ENCODE measurements at regions not wholly inside any gene's neighbourhood (a gene's known extent, or its start where the extent isn't known, plus 50 kb on each side); places are given as distances from the start of the nearest gene placed in this dataset.
"Not testable (repeated sequence)": the region's sequence is repeated elsewhere in the genome, so short reads cannot be mapped to it uniquely, and the experiment has no call there.

GRCh38 chr21:35593000-35593502 is 467.3 kb downstream of the SETD4 start:
- H3K9me3 Mint-ChIP-seq, result peaks cover 2% of the 10 kb centered on the region
- no peak for TF ChIP-seq CTCF (conservative IDR thresholded peaks at IDR 0.05)
- H3K27ac Mint-ChIP-seq (ENCODE audit: unreplicated experiment), result no peak overlapping the region
- no peak for DNase-seq (ENCODE audit: low read depth, low spot score)
- peaks cover 4% of the 10 kb centered on the region for H3K4me1 Mint-ChIP-seq
- H3K36me3 Mint-ChIP-seq (ENCODE audit: low read depth), result no peaks in the 10 kb centered on the region
- H3K4me3 Mint-ChIP-seq, result no peak overlapping the region
- H3K27me3 Mint-ChIP-seq (ENCODE audit: low read depth), result no peaks in the 10 kb centered on the region

GRCh38 chr21:35590284-35590683 is 470.0 kb downstream of the SETD4 start:
- not testable (repeated sequence) for H3K4me3 Mint-ChIP-seq; H3K27ac Mint-ChIP-seq (ENCODE audit: unreplicated experiment); H3K36me3 Mint-ChIP-seq (ENCODE audit: low read depth); DNase-seq (ENCODE audit: low read depth, low spot score); H3K4me1 Mint-ChIP-seq; H3K9me3 Mint-ChIP-seq; H3K27me3 Mint-ChIP-seq (ENCODE audit: low read depth)

- TF ChIP-seq CTCF (conservative IDR thresholded peaks at IDR 0.05), result no peak
- no peaks in the 10 kb centered on the region for H3K36me3 Mint-ChIP-seq (ENCODE audit: low read depth)
- no peak overlapping the region for H3K27ac Mint-ChIP-seq (ENCODE audit: unreplicated experiment)
- H3K9me3 Mint-ChIP-seq, result peaks cover 2% of the 10 kb centered on the region
- peaks cover 10% of the 10 kb centered on the region for H3K4me1 Mint-ChIP-seq
- no peak overlapping the region for H3K4me3 Mint-ChIP-seq
- H3K27me3 Mint-ChIP-seq (ENCODE audit: low read depth), result no peaks in the 10 kb centered on the region
- no peak for DNase-seq (ENCODE audit: low read depth, low spot score)
These were observed 472.4 kb downstream of the SETD4 start for GRCh38 chr21:35587841-35588380.

GRCh38 chr21:35586305-35586704 is 474.0 kb downstream of the SETD4 start:
- Mint-ChIP-seq H3K27me3 (ENCODE audit: low read depth) (no peaks in the 10 kb centered on the region), H3K4me1 (peaks cover 20% of the 10 kb centered on the region), H3K27ac (ENCODE audit: unreplicated experiment) (no peak overlapping the region), H3K36me3 (ENCODE audit: low read depth) (no peaks in the 10 kb centered on the region), H3K4me3 (no peak overlapping the region), H3K9me3 (peaks cover 2% of the 10 kb centered on the region)
- no peak for TF ChIP-seq CTCF (conservative IDR thresholded peaks at IDR 0.05)
- DNase-seq (ENCODE audit: low read depth, low spot score), result no peak

GRCh38 chr21:35585878-35586277 is 474.4 kb downstream of the SETD4 start:
- H3K9me3 Mint-ChIP-seq, result peaks cover 2% of the 10 kb centered on the region
- H3K4me1 Mint-ChIP-seq, result peaks cover 24% of the 10 kb centered on the region
- no peaks in the 10 kb centered on the region for H3K36me3 Mint-ChIP-seq (ENCODE audit: low read depth)
- no peaks in the 10 kb centered on the region for H3K27me3 Mint-ChIP-seq (ENCODE audit: low read depth)
- no peak for TF ChIP-seq CTCF (conservative IDR thresholded peaks at IDR 0.05)
- no peak for DNase-seq (ENCODE audit: low read depth, low spot score)
- H3K27ac Mint-ChIP-seq (ENCODE audit: unreplicated experiment), result no peak overlapping the region
- no peak overlapping the region for H3K4me3 Mint-ChIP-seq

- no peak for TF ChIP-seq CTCF (conservative IDR thresholded peaks at IDR 0.05)
- H3K4me3 Mint-ChIP-seq, result no peak overlapping the region
These were observed 475.2 kb downstream of the SETD4 start for GRCh38 chr21:35585155-35585554.

More at GRCh38 chr21:35585155-35585554, 475.2 kb downstream of the SETD4 start:
- H3K27ac Mint-ChIP-seq (ENCODE audit: unreplicated experiment), result no peak overlapping the region
- H3K36me3 Mint-ChIP-seq (ENCODE audit: low read depth), result no peaks in the 10 kb centered on the region
- peaks cover 31% of the 10 kb centered on the region for H3K4me1 Mint-ChIP-seq
- DNase-seq (ENCODE audit: low read depth, low spot score), result no peak
- no peaks in the 10 kb centered on the region for H3K27me3 Mint-ChIP-seq (ENCODE audit: low read depth)
- peaks cover 2% of the 10 kb centered on the region for H3K9me3 Mint-ChIP-seq
